ENCODE measurements at regions not wholly inside any gene's neighbourhood (a gene's known extent, or its start where the extent isn't known, plus 50 kb on each side); places are given as distances from the start of the nearest gene placed in this dataset.

- TF ChIP-seq CTCF (IDR thresholded peaks at IDR 0.05; ENCODE audit: borderline replicate concordance, extremely low read depth, low read length, poor library complexity, severe bottlenecking) (no peak), EZH2 (IDR thresholded peaks at IDR 0.05; ENCODE audit: borderline replicate concordance, low read depth, low read length, severe bottlenecking) (no peak)
Observed at GRCh38 chr11:119566319-119566718, 143.3 kb upstream of the THY1 start.
